ENCODE measurements at regions not wholly inside any gene's neighbourhood (a gene's known extent, or its start where the extent isn't known, plus 50 kb on each side); places are given as distances from the start of the nearest gene placed in this dataset.

GRCh38 chr3:31364711-31365110 lies 168.0 kb upstream of the STT3B start:
- TF ChIP-seq, protein P1, sequence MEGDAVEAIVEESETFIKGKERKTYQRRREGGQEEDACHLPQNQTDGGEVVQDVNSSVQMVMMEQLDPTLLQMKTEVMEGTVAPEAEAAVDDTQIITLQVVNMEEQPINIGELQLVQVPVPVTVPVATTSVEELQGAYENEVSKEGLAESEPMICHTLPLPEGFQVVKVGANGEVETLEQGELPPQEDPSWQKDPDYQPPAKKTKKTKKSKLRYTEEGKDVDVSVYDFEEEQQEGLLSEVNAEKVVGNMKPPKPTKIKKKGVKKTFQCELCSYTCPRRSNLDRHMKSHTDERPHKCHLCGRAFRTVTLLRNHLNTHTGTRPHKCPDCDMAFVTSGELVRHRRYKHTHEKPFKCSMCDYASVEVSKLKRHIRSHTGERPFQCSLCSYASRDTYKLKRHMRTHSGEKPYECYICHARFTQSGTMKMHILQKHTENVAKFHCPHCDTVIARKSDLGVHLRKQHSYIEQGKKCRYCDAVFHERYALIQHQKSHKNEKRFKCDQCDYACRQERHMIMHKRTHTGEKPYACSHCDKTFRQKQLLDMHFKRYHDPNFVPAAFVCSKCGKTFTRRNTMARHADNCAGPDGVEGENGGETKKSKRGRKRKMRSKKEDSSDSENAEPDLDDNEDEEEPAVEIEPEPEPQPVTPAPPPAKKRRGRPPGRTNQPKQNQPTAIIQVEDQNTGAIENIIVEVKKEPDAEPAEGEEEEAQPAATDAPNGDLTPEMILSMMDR (IDR thresholded peaks at IDR 0.05): no peak
- TF ChIP-seq POLR2A (IDR thresholded peaks at IDR 0.05) (no peak), POLR2AphosphoS5 (IDR thresholded peaks at IDR 0.05) (no peak), EP300 (IDR thresholded peaks at IDR 0.05) (no peak)

Data from stomach (tissue), 4 donors.